Astrocyte of the spinal cord (primary cell): ENCODE measurements at regions not wholly inside any gene's neighbourhood (a gene's known extent, or its start where the extent isn't known, plus 50 kb on each side); places are given as distances from the start of the nearest gene placed in this dataset.

Experiments used
- DNase-seq: peaks from one replicate; pipeline ENCODE4 v3.0.0; 2011; ENCODE audit warnings: low read depth, low spot score
- H3K4me3 ChIP-seq: 2 replicates; pipeline ENCODE4 v1.5.1; 2011; ENCODE audit warnings: low read depth, mild to moderate bottlenecking, low read length, moderate library complexity
- in situ Hi-C: cut with HindIII; loops from 2 replicates; pipeline ENCODE4 v1.10.0; 2017; ENCODE audit warnings: low sequenced_read_pairs
- TF ChIP-seq, protein P1 (sequence below): IDR thresholded peaks from 2 replicates; pipeline ENCODE4 v1.5.1; 2012; ENCODE audit warnings: low read depth, mild to moderate bottlenecking, low read length, inconsistent platforms

DNA sequence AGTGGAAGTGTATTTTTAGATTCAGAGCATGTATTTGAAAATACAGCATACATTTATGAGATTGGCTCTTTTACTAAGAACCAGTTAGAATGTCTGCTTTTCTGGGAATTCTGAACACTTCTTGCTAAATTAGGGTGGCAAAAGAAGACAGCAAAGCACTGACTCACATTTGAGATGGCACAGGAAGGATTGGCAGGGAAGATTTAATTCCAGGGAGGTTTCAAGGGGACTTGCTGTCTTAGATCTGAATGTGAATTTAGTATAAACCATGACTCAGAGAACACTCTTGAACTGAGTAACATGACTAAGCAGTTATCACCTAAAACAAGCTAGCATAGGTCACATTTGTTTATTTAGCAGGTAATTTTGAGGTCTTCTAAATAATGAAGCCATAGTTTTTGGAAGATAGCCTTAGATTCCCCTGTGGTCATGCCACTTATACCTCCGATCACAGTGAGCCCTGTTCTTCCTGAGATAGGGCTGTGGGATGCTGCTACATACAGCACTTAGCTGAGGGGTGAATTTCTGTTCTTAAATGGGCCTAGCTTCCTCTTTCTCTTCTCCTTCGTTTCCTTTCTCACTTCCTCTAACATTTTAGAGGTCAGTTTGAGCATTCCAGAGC lies 173.8 kb downstream of the PCSK1 start:
- TF ChIP-seq, protein P1, sequence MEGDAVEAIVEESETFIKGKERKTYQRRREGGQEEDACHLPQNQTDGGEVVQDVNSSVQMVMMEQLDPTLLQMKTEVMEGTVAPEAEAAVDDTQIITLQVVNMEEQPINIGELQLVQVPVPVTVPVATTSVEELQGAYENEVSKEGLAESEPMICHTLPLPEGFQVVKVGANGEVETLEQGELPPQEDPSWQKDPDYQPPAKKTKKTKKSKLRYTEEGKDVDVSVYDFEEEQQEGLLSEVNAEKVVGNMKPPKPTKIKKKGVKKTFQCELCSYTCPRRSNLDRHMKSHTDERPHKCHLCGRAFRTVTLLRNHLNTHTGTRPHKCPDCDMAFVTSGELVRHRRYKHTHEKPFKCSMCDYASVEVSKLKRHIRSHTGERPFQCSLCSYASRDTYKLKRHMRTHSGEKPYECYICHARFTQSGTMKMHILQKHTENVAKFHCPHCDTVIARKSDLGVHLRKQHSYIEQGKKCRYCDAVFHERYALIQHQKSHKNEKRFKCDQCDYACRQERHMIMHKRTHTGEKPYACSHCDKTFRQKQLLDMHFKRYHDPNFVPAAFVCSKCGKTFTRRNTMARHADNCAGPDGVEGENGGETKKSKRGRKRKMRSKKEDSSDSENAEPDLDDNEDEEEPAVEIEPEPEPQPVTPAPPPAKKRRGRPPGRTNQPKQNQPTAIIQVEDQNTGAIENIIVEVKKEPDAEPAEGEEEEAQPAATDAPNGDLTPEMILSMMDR, result no peak
- in situ Hi-C loops, result no loop called here
- peak; percentile 68 for DNase-seq
- H3K4me3 ChIP-seq, result no peak overlapping the region

DNA sequence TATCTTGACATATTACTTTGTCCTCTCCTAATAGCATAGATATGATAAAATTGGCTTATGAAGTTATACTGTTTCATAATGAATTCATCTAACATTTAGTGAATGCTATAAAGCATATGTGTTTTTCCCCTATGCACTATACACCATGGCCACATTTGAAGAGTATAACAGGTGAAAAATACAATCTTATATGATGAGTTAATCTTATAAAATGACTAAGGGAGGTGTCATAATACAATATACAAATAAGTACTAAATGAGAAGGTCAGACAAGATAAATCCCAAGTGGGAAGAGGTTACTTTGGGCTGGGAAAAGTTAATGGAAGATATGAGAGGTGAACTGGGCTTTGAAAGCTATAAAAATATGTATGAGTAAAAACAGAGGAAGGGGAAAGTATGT lies 174.4 kb downstream of the PCSK1 start:
- no peak overlapping the region for H3K4me3 ChIP-seq
- in situ Hi-C loops, result no loop called here
- TF ChIP-seq, protein P1, result no peak
- DNase-seq, result no peak

DNA sequence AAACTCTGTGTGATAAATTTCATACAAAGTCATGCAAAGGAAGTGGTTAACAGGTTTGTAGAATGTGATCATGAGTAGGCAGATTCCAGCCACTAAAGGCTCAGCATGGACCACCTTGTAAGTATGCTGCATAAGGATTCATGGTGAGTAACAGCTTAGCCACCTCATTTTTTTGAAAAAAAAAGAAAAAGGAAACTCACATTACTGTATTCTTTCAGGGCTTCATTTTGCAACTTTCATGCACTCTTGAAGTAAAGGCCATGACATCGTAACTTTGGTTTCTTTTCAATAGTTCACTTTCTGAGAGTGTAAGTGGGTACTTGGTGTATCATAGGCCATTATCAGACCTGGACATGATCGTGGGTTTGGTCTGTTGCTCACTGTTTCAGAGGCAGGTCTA lies 175.1 kb downstream of the PCSK1 start:
- TF ChIP-seq, protein P1, result no peak
- peak; percentile 77 for DNase-seq
- in situ Hi-C loops, result no loop called here
- H3K4me3 ChIP-seq, result no peak overlapping the region

DNA sequence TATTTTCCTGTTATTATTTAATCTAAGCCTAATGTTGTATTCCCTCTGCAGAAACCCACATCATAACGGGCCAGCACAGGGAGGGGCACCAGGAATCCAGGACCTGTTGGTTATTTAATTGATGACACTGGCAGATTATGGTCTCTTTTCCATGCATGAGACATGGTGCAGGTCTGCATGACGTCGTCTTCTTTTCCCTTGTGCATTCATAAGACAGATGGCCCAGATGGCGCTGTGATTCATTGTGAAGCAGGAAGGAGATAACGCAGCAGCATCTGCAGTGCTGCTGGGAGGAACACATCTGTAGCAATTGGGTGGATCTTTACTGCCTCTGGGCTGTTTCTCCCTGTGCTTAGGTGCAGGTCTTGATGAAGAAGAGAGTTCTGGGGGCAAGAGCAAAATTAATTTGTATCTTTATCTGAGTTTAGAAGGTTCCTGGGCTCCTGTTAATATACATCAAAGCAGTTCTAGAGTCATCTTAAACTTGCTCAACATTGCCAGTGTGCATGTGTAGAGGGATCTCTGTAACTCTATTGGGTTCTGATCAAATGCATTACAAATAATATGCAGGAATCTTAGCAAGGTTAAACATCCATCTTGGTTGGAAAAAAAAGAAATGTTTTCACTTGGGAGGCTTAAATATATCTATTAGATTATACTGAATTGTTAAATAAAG lies 176.1 kb downstream of the PCSK1 start:
- in situ Hi-C loops, result no loop called here
- TF ChIP-seq, protein P1, result peak; percentile 7
- DNase-seq, result peak; percentile 69
- H3K4me3 ChIP-seq, result no peak overlapping the region

DNA sequence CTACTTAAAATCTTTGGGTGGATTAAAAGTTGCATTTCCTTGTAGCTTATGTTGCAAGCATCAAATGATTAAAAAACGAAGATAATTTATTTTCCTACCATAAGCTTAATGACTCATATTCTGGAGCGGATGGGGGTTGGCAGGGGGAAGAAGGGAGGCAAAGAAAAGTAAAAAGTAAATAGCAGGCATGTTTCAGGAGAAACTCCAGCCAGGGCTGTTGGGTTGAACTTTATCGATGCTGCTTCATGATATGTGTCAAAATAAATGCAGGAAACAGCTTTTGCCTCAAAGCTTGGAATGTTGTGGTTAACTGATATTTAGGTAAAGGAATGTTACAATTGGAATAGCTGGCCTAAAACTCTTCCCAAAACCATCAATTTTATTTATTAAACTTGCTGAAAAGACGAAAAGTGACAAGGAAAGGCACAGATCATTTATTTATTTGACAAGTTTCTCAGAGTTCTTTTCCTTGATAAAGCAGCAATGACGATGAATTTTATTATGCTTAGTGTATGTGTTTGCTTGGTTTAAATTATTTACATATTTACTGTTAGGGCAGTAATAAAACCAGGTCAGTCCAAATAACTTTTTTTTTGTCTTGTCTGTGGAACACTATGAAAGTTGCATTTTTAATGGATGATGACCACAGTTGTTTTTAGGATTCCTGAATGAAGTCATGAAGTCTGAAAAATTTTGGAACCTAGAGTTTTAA lies 177.9 kb downstream of the PCSK1 start:
- no peak overlapping the region for H3K4me3 ChIP-seq
- peak; percentile 83 for DNase-seq

DNA sequence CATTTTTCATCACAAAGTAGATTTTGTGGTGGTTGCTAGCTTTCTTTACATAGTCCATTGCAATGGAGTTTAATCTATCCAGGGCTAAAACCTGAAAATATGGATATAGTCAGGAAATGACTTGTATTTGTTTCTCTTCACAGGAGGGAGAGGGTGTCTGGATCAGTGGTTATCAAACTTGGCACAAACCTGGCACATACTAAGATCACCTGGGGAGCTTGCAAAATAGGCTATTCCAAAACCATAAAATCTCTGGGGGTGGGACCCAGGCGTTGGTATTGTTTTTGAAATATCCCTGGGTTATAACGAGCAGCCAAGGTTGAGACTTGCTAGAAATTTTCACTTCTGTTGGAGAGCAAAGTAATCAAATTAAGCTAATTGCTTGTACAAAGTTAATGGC lies 179.9 kb downstream of the PCSK1 start:
- in situ Hi-C loops, result no loop called here
- no peak for DNase-seq
- TF ChIP-seq, protein P1, result no peak
- no peak overlapping the region for H3K4me3 ChIP-seq

More for the DNA sequence above, 177.9 kb downstream of the PCSK1 start:
- TF ChIP-seq, protein P1, result no peak
- in situ Hi-C loops, result no loop called here
